Activated CD8-positive, alpha-beta memory T cell treated with anti-CD3 and anti-CD28 coated beads, Interleukin-2, amount 50 U/mL, for 24 hours (primary cell): ENCODE measurements at regions not wholly inside any gene's neighbourhood (a gene's known extent, or its start where the extent isn't known, plus 50 kb on each side); places are given as distances from the start of the nearest gene placed in this dataset.

Experiments
- DNase-seq: peaks from one replicate; pipeline ENCODE4 v3.0.0-alpha.2; 2020; ENCODE audit errors: extremely low read depth

DNA sequence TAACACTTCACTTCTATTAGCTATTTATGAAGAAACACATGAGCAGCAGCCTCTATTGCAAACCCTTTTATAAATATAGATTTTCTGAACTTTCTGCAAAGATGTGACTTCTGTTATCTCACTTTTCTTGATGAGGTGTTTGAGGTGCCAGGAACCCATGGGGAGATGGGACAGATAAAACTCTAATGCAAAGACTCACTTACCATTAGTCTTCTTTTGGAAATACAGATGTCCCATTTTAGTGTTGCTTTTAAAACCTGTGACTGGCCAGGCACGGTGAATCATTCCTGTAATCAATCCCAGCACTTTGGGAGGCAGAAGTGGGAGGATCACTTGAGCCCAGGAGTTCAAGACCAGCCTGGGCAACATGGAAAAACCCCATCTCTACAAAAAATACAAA lies 171.3 kb upstream of the GAS1 start:
- no peak for DNase-seq

DNA sequence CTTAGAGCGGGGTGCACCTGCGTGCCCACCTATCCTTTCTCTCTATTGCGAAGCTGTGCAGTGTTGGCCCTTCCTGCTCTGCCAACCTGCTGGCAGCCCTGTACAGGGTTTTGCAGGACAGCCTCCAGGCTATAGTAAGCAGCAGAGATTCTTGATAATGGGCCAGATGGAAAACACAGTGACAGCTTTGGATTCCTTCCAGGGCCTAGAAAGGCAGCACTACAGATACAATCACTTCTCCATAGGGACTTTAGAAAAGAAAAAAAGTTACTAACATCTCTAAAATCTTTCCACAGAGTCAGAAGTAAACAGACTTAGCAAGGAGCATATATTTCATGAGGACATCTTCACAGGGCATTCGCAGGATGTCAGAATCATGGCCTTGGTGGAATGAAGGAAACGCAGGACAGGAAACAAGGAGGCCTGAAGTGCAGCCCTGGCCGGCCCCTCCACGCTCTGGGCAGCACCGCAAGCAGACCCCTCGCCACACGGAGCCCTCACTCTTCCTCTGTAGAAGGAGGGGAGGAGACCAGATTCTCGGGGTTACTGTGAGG lies 172.1 kb upstream of the GAS1 start:
- DNase-seq: no peak

DNA sequence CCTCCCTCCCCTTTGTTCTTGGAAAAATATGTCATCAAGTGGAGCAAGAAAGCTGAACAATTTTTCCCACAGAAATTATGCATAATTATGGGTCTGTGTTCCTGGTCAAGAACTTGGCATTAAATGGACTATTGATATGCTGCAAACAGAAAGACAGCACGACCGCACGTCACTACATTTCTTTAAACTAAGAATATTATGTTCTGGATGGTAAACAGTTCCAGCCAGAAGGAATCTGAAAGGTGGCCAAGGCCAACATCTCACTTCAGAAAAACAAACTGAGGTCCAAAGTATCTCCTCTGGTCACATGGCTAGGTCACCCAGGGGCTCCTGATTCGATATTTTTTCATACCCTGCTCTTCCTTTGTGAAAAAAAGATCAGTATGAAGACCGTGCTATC lies 173.3 kb upstream of the GAS1 start:
- DNase-seq: no peak

DNA sequence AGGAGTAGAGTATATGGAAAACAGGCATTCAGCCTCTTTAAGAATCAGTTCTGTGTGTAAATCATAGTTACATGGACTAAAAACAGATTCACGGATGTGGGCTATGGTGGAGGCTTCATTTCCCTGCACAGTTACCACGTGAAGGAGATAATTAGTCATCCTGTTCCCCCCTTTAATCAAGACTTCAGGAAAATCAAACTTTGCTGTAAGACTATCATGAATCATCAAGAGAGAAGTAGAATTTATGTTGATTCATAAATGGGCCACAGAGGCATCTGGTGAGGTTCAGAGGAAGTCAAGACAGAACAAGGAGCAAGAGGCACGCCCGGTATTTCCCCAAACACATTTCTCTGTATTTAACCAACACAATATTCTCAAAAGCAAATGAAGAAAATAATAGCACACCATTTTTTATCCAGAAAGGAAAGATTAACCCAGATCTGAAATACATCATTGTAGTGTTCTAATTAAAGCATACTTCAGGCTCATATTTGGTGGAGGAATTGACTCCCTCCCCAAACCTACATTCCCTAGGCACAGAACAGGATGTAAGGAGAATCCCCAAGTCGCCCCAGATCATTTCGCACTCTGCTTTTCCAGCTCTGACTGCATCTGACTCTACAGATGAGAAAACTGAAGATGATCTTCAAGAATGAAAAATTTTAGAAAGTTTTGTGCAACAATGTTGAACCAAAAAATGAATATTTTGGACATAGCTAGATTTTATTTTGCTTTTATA lies 175.8 kb upstream of the GAS1 start:
- DNase-seq: no peak

DNA sequence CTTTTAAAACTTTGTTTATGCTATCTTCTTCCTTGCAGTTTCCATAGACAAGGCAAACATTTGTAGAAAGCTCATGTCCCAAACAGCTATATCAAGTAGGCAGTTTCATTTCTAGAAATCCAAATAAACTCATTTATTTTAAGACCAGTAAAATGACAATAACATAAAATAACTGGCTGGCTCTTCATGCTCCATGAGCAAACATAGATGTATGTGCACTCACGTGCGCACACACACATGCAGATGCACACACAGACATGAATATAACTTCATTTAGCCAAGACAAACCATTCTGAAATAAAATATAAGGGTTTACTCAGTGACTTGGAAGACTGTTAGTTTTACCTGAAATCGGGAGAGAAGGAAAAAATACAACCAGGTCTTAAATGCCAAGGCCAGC lies 176.5 kb upstream of the GAS1 start:
- no peak for DNase-seq

DNA sequence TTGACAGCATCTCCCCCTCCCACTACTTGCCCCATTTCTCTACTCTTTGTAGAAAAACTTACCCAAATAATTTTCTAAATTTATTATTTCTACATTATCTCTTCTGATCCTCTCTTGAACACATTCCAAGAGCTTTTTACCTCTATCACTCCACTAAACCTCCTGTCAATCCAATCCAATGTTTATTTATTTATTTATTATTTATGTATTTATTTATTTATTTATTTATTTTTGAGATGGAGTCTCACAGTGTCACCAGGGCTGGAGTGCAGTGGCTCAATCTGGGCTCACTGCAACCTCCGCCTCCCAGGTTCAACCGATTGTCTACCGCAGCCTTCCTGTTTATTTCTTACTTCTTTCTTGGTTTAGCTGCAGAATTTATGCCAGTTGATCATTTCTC lies 178.5 kb upstream of the GAS1 start:
- DNase-seq: no peak

DNA sequence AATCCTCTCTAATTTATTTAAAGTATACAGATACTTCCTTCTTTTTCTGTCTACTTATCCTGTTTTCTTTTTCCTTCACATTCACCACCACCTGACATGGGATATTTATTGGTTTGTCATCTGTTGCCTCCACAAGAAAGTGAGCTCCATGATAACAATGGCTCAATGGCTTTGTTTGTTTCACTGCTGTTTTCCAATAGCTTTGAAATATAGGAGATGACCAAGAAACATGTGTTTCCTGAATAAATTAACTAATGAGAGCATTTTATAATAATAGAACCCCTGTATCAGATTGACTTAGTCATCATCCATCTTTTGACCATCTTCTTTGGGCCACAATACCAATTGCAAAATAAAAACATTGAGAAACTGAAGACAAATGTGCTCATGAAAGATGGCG lies 180.2 kb upstream of the GAS1 start:
- DNase-seq: no peak

DNA sequence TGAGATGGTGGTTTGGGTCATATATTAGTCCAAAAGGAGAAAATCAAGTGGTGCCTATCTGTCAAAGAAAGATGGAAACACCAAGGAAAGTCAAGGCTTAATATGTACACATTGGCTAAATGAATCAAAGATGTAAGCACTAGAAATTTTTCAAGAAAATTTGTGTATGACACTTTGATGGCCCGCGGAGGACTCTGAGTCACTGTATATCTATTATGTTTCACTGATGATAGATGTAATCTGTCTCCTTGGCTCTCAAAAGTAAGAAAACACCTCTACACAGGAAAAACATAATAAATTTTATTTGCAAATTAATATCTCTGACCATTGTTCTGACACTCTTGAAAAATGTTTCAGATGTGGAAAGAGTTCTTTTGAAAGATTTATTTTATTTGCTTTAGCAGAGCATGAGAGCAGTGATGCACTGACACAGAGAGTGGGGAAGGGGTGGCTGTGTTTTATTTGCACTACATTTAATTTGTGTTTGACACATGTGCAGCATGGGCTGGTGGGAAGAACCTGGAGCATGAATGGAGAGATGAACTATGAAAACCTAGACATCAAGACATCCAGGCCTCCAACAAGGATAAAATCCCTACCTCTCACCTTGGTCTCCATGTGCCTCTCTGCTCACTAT lies 180.8 kb upstream of the GAS1 start:
- DNase-seq: no peak

DNA sequence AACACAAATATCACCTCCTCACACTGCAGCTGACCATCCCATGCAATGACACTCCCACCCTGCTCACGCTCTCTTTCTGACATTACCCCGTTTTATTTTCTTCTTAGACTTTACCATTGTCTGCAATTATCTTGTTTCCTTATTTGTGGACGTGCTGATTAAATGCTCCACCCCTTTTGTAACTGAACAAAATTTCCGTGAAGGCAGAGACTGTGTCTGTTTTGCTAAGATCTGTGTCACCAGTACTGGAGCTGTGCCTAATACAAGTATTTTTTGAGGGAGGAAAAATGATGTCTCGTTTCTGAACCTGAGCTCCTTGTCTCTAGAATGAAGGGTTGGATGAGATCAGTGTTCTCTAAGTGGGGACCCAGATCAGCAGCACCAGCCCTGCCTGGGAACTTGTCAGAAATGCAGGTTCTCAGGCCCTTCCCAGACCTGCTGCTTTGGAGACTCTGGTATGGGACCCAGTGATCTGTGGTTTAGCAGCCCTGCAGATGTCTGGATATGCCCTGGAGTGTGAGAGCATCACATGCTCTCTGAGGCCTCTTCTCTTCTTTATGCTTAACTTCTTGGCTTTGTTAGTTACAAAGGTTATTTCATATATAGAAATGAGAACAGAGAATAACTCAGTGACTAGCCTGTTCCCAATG lies 181.7 kb upstream of the GAS1 start:
- no peak for DNase-seq

DNA sequence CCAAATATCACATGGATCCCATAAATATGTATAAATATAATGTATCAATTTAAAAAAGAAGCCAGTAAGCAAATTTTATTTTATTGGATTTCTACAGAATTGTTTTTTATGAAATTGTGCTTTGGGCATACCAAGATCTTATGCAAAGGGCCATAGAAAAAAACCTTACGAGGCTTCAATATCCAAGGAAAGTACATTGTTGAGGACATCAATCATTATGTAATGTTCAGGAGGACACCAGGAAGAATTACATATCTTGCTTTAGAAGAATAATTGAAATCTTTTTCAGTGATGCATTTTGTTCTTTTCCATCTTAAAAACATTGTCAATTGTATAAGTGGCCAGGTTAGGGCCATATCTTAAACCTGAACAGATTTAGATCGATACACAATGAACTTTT lies 187.8 kb upstream of the GAS1 start:
- no peak for DNase-seq

DNA sequence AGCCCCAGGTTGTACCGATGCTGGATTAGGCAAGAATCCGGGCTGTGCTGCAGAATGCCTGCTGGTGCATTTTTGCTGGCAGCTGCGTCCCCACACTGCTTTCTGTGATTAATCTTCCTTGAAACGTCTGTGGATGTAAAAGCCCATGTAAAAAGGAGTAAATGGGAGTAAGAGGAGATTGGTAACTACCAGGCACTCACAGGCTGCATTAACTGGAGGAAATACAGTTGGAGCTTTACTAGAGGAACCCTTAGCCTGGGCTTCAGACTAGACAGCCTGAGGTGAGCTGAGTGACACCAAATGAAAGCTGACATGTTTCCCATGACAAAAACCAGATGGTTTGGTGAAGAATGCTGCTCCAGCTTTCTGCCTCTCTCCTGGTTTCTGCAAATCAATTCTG lies 190.4 kb upstream of the GAS1 start:
- DNase-seq: no peak

DNA sequence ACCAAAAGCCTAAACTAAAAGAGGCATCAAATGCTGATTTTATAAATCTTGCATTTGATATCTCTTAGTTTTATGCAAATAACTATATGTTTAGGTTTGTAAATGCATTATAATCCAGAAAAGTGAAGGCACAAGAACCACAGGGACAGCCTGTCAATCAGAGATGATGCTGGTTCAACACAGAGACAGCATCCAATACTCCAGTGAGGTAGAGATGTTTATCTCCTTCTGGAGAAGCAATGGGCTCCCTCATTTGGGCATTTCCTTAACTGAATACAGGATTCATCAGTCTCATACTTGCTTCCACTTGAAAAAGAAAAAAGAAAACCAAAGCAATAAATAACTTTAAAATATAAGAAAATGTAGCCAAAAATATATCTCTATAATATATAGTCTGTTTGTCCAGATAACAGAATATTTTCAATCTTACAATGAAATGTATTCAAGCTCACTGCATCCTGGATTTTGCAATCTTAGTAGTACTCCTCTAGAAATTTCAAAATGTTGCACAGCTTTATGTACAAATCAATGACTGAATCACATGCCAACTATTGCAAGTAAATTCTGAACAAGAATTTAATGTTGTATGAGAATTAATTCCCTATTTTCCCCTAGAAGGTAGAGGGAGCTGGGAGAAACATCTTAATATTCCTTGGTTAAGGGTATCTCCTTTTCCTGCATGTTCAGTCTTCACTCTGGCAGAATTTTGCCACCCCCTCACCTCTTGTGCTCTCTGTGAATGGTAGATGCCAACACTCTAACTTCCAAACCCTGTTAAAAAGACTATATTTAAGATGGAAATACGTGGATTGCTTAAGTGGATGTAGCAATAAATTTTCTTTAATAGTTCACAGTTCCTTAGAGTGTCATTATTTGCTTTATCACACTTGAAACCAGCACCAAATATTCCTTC lies 191.1 kb upstream of the GAS1 start:
- DNase-seq: no peak

DNA sequence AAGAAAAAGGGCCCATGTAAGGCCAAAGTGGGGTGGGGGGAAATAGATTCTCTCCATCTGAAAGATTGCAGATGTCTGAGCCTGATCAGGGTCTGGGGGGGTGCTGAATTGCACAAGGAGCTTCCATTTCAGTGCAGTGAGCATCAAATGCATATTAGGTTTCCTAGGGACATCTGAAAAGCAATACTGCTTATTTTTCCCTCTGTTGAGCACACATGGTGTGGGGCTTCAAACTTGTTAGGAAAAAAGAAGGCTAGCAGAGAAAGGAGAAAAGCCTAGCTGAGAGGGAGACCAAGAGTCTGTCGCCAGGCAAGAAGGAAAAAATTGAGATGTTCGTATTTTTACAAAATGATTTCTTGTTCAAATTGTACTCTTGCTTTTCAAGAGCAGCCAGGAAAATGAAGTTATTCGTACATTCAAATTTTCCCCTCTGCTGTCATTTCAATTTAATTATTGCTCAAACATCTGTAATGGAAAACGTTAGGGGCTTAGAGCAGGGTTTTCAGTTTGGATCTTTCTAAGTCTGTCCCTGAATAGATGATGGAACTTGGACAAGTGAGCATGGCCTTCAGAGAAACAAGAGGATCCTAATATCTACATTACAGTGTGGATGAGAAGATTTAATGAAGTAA lies 191.9 kb upstream of the GAS1 start:
- DNase-seq: no peak

DNA sequence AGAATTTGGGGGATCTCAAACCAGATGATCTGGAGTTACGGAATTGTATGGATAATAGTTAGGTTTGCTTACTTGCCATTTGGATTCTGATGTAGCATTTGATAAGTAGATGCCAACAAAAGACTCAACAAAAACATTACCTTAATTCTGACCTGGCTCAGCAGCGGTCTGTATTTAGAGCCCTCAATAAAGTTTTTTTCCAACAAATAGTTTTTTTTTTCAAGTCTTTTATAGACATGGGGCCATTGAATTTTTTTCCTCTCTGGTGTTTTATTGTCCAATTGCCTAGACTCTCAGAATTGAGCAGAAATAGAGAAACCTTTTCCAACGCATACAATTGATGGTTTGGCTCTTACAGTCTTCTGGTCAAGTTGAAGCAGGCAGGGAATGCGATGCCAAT lies 192.8 kb upstream of the GAS1 start:
- no peak for DNase-seq

DNA sequence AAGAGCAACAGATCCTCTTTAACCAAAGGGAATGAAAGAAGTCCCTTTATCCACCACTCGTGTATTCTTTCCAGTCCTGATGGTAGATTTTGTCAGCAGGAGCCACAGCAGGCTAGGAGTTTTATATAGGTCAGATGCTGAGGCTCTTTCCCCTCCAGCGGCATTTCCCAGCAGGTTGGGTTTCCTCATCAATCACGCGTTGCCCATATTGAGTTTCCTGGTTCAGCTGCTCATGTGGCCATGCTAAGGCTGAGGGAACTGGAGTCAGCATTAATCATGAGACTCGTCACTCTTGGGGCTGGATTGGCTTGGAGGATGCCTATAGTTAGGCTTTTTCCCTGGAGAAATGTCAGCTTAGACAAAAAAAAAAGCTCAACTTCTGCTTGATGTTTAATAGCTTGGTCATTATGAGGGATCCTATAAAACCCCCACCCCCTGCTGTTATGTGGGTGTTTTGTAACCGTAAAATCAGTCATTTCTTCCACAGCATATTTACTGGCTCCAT lies 193.4 kb upstream of the GAS1 start:
- DNase-seq: no peak

DNA sequence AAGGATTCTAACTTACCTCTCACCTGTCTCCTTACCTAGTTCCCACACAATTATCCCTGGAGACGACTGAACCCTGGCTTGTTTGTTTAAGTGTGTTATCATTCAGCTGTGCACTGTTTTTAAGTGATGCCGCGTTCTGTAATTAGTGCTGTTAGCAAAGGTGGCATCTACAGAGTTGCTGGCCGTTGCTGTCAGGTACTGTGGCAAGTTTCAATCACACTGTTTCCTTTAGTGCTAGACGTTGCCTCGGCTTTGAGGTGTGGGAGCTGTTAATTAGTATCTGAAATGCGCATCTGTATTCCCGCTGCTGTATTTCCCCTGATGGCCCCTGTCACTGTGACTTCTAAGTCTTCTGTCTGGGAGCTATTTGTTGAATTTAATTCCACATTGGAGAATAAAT lies 193.8 kb upstream of the GAS1 start:
- DNase-seq: no peak

DNA sequence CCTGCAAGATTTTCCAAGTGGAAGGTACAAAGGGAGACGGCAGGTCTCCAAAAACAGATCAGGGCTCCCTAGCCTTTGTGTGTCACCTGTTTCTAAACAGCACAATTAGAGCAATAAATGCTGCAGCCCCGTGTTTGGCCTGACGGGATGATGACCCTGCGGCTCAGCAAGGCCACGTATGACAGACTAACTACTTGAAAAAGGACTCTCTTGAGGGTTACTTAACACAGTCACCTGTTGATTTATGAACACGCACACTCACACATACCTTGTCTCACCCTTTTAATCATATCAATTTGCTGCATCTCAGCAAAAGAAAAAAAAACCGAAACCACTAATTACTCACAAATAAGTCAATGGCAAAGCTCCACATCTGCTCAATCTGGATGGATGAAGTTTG lies 199.6 kb upstream of the GAS1 start:
- no peak for DNase-seq

DNA sequence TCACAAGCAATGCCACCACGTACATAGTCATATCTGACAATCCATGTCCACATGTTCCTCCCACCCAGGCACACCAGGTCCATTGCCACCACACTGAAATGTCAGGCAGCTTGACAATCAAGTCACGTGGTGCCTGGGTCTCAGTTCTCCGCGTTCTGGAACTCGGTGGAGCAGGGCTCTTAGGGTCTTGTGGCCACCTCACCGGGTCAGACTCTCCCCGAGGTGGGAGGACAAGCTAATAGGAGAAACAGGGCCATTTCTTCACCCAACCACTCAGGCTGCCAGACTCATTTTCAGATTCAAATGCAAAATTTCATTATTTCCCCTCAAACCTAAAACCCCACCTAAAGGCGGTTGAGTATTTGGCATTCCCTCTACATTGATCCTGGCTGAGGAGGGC lies 200.5 kb upstream of the GAS1 start:
- DNase-seq: no peak

DNA sequence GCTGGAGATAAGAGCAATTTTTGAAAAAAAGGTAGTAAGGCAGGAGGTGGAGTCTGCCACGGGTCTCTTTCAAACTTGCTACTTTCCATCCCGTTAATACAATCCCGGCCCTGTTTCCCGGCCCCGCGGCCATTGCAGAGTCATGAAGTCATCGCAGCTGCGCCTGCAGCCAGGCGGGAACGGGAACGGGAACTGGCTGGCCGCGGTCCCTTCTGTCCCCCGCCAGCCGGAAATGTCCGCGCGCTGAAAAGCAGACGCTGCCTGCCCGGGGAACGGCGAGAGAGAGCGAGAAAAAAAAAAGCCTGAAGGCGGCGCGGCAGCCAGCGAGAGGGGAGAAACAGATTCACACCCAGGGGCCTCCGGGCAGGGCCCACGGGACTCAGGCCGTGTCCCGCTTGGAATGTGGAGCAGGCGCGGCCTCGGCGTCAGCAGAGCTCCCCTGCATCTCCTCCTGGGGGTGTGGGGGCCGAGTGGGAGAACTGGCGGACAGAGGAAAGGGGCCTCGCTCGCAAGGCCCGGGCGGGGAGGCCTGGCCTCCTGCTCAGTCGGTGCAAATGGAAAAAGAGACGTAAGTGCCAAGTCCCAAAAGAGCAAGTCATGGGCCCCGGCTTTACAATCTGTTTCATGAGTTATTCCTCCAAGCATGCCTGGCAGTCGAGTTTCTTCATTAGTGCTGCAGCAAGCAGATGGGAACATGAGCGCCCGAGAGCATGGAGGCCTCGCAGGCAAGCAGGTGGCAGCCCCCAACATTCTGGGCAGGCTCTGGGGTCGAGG lies 201.2 kb upstream of the GAS1 start:
- DNase-seq: no peak

DNA sequence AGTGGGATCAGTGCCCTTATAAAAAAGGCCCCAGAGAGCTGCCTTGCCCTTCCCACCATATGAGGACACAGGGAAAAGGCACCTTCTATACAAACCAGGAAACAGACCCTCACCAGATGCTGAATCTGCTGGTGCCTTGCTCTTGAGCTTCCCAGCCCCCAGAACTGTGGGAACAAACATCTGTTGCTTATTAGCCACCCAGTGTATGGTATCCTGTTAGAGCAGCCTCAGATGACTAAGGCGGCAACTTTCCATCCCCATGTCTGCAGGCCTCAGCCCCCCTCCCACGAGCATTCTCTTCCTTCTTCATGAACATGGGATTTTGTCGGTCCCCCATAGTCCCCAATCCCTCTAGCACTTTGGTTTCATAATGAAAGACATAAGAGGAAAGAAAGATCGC lies 202.5 kb upstream of the GAS1 start:
- no peak for DNase-seq

DNA sequence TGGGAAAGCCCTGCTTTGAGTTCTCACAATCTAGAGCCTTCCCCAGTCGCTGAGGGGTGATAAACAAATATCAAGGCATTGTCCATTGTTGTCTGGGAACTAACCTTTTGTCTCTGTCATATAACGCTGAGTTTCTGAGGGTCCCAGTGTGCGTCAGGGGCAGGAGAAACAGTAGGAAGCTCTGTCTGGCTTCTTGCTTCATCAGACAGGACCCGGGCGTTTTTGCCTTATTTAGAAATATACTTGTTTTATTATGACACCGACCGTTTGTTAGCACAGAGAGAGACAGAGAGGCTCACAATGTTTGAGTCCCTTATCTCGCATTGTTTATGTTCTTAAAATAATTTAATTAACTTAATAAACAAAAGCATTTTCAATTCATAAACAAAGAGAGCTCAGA lies 204.9 kb upstream of the GAS1 start:
- no peak for DNase-seq
